ENCODE measurements at regions not wholly inside any gene's neighbourhood (a gene's known extent, or its start where the extent isn't known, plus 50 kb on each side); places are given as distances from the start of the nearest gene placed in this dataset.
A peak's percentile ranks its signal among the peaks of the same experiment; 100 is the strongest.

- no peak for ATAC-seq
These were observed 94.9 kb upstream of the TRIM2 start for GRCh38 chr4:153109296-153109849.

- ATAC-seq: no peak
These were observed 93.5 kb upstream of the TRIM2 start for GRCh38 chr4:153110739-153111138.

- ATAC-seq: no peak
These were observed 92.7 kb upstream of the TRIM2 start for GRCh38 chr4:153111426-153112040.

- ATAC-seq: peak; percentile 81
These were observed 92.2 kb upstream of the TRIM2 start for GRCh38 chr4:153112041-153112441.

- no peak for ATAC-seq
These were observed 91.0 kb upstream of the TRIM2 start for GRCh38 chr4:153113061-153113837.

- ATAC-seq: no peak
These were observed 90.5 kb upstream of the TRIM2 start for GRCh38 chr4:153113838-153114105.

- peak; percentile 59 for ATAC-seq
These were observed 89.4 kb upstream of the TRIM2 start for GRCh38 chr4:153114771-153115321.

GRCh38 chr4:153115322-153116290 lies 88.6 kb upstream of the TRIM2 start:
- peak; percentile 60 for ATAC-seq

- ATAC-seq: no peak
These were observed 88.0 kb upstream of the TRIM2 start for GRCh38 chr4:153116291-153116680.

GRCh38 chr4:153116801-153117200 lies 87.4 kb upstream of the TRIM2 start:
- no peak for ATAC-seq

GRCh38 chr4:153117554-153117953 lies 86.7 kb upstream of the TRIM2 start:
- no peak for ATAC-seq

- no peak for ATAC-seq
These were observed 84.6 kb upstream of the TRIM2 start for GRCh38 chr4:153119626-153120025.

GRCh38 chr4:153120235-153120634 lies 84.0 kb upstream of the TRIM2 start:
- no peak for ATAC-seq

- ATAC-seq: no peak
These were observed 81.4 kb upstream of the TRIM2 start for GRCh38 chr4:153122855-153123254.

GRCh38 chr4:153126137-153126536 lies 78.1 kb upstream of the TRIM2 start:
- no peak for ATAC-seq

- ATAC-seq: peak; percentile 83
These were observed 76.3 kb upstream of the TRIM2 start for GRCh38 chr4:153127760-153128494.

- no peak for ATAC-seq
These were observed 72.6 kb upstream of the TRIM2 start for GRCh38 chr4:153131596-153131995.

GRCh38 chr4:153137159-153137558 lies 67.1 kb upstream of the TRIM2 start:
- peak; percentile 72 for ATAC-seq

- no peak for ATAC-seq
These were observed 66.3 kb upstream of the TRIM2 start for GRCh38 chr4:153137677-153138630.

- ATAC-seq: no peak
These were observed 65.5 kb upstream of the TRIM2 start for GRCh38 chr4:153138736-153139135.

GRCh38 chr4:153140294-153140693 lies 63.9 kb upstream of the TRIM2 start:
- ATAC-seq: no peak
